Activated B cell treated with CpG ODN at 0.5 μM for 24 hours (primary cell): ENCODE measurements at regions not wholly inside any gene's neighbourhood (a gene's known extent, or its start where the extent isn't known, plus 50 kb on each side); places are given as distances from the start of the nearest gene placed in this dataset.

ENCODE experiments used
- ATAC-seq: fragments of 200-7000 bp; cut with Tn5 transposase; one replicate; pipeline ENCODE4 v1.10.0; 2021; ENCODE audit warnings: low read depth, mild to moderate bottlenecking, moderate library complexity
- CTCF ChIA-PET: fragments of 350-600 bp; sonication (Branson Sonifier 250); formaldehyde crosslinking; loops from one replicate; lab custom pipeline; 2021; ENCODE audit warnings: antibody characterized with exemption; lab: Charles Lee
- POLR2A ChIA-PET: fragments of 350-600 bp; sonication (Branson Sonifier 250); formaldehyde crosslinking; loops from one replicate; lab custom pipeline; 2021; ENCODE audit warnings: antibody characterized with exemption; lab: Charles Lee
- DNase-seq: peaks from one replicate; pipeline ENCODE4 v3.0.0; 2022
- H3K27ac Mint-ChIP-seq: one replicate; pipeline ENCODE4 v1.8.0; 2020; ENCODE audit warnings: mixed read lengths
- H3K27me3 Mint-ChIP-seq: one replicate; pipeline ENCODE4 v1.8.0; 2021; ENCODE audit warnings: mixed read lengths
- H3K36me3 Mint-ChIP-seq: one replicate; pipeline ENCODE4 v1.8.0; 2021; ENCODE audit warnings: low read depth, mixed read lengths
- H3K4me1 Mint-ChIP-seq: one replicate; pipeline ENCODE4 v1.8.0; 2021; ENCODE audit warnings: mixed read lengths
- H3K4me3 Mint-ChIP-seq: one replicate; pipeline ENCODE4 v1.8.0; 2020; ENCODE audit warnings: mild to moderate bottlenecking, mixed read lengths
- H3K9me3 Mint-ChIP-seq: one replicate; pipeline ENCODE4 v1.8.0; 2020; ENCODE audit warnings: mixed read lengths
- CTCF ChIP-seq: fragments of 200-600 bp; IDR thresholded peaks from one replicate; pipeline ENCODE4 v1.8.0; 2022; ENCODE audit warnings: antibody characterized with exemption, mild to moderate bottlenecking
- intact Hi-C: fragments of 100-400 bp; cut with micrococcal nuclease; formaldehyde crosslinking; loops from one replicate; pipeline ENCODE4 v1.15.1; 2024

- ChIA-PET CTCF (no interaction called here), POLR2A (no interaction called here)
- Mint-ChIP-seq H3K36me3 (no peaks in the 10 kb centered on the region), H3K27me3 (peaks cover 9% of the 10 kb centered on the region), H3K9me3 (peaks cover 19% of the 10 kb centered on the region), H3K4me1 (no peaks in the 10 kb centered on the region), H3K27ac (no peak overlapping the region), H3K4me3 (no peak overlapping the region)
- DNase-seq (no peak), ATAC-seq (no peak)
- TF ChIP-seq CTCF: no peak
- intact Hi-C loops: no loop called here
These were observed 129.9 kb downstream of the C1orf94 start for GRCh38 chr1:34306568-34306967.

GRCh38 chr1:34312359-34312758, 135.7 kb downstream of the C1orf94 start:
- Mint-ChIP-seq H3K4me3 (no peak overlapping the region), H3K27ac (no peak overlapping the region), H3K36me3 (no peaks in the 10 kb centered on the region), H3K9me3 (peaks cover 31% of the 10 kb centered on the region), H3K27me3 (peaks cover 3% of the 10 kb centered on the region), H3K4me1 (no peaks in the 10 kb centered on the region)
- ChIA-PET POLR2A (no interaction called here), CTCF (no interaction called here)
- intact Hi-C loops: no loop called here
- DNase-seq (no peak), ATAC-seq (no peak)
- TF ChIP-seq CTCF: no peak

- no peak for ATAC-seq
- H3K27me3 Mint-ChIP-seq: no peaks in the 10 kb centered on the region
- ChIA-PET CTCF (no interaction called here), POLR2A (no interaction called here)
- H3K9me3 Mint-ChIP-seq: peaks cover 21% of the 10 kb centered on the region
- intact Hi-C loops: no loop called here
- H3K27ac Mint-ChIP-seq: no peak overlapping the region
- H3K4me3 Mint-ChIP-seq: no peak overlapping the region
- no peaks in the 10 kb centered on the region for H3K36me3 Mint-ChIP-seq
- DNase-seq: no peak
- H3K4me1 Mint-ChIP-seq: no peaks in the 10 kb centered on the region
- TF ChIP-seq CTCF: no peak
These were observed 139.3 kb downstream of the C1orf94 start for GRCh38 chr1:34315974-34316373.

GRCh38 chr1:34316773-34317172, 140.1 kb downstream of the C1orf94 start:
- ATAC-seq (no peak), DNase-seq (no peak)
- Mint-ChIP-seq H3K4me3 (no peak overlapping the region), H3K36me3 (no peaks in the 10 kb centered on the region), H3K9me3 (peaks cover 17% of the 10 kb centered on the region), H3K27me3 (no peaks in the 10 kb centered on the region), H3K27ac (no peak overlapping the region), H3K4me1 (no peaks in the 10 kb centered on the region)
- TF ChIP-seq CTCF: no peak
- ChIA-PET CTCF (no interaction called here), POLR2A (no interaction called here)
- intact Hi-C loops: no loop called here

GRCh38 chr1:34319218-34319617, 142.5 kb downstream of the C1orf94 start:
- Mint-ChIP-seq H3K36me3 (no peaks in the 10 kb centered on the region), H3K4me1 (no peaks in the 10 kb centered on the region), H3K4me3 (no peak overlapping the region), H3K27me3 (no peaks in the 10 kb centered on the region), H3K27ac (no peak overlapping the region), H3K9me3 (peaks cover 17% of the 10 kb centered on the region)
- intact Hi-C loops: no loop called here
- ATAC-seq: no peak
- no peak for TF ChIP-seq CTCF
- ChIA-PET CTCF (no interaction called here), POLR2A (no interaction called here)
- no peak for DNase-seq
